ENCODE measurements at regions not wholly inside any gene's neighbourhood (a gene's known extent, or its start where the extent isn't known, plus 50 kb on each side); places are given as distances from the start of the nearest gene placed in this dataset.
"Not testable (repeated sequence)": the region's sequence is repeated elsewhere in the genome, so short reads cannot be mapped to it uniquely, and the experiment has no call there.

DNA sequence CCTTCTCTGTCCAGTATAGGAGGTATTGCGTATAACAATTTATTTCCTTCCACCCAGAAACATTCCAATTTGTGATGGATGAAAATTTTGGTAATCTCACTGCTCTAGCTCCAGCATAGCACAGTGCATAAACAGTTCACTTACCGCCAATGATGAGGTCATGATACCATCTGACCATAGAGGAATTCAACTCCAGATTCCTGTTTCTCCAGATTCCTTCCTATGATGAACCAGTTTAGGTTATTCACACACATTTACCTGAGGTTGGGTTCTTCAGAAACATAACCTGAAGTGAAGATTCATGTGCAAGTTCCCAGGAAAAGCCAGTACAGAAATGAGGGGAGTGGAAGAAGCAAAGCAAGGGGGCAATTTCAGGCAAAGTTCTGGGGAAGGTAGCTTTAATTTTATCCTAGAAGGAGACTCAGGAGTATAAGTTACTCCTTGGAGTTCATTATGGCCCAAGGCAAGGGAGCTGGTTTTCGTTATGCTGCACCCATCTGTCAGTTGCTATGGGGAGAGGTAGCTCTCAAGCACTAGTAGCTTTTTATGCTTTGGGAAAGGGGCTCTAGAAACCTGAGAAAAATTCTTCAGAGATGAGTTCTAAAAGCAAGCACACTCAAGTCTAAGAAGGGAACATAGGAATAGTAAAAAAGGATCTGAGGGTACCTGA is 121.6 kb downstream of the CASP12 start:
- no peak for DNase-seq (ENCODE audit: low read depth)

DNA sequence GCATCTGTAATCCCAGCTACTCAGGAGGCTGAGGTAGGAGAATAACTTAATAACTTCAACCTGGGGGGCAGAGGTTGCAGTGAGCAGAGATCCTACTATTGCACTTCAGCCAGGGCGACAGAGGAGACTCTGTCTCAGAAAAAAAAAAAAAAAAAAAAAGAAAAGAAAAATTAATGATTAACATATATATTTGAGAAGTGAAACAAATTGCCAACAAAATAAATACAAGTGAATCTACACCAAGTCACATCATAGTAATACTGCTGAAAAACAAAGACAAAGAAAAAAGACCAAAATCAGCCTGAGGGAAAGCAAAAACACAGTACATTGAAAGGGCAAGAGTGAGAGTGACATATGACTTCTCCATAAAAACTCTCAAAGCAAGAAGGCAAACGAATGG is 123.7 kb downstream of the CASP12 start:
- DNase-seq (ENCODE audit: low read depth) = no peak

DNA sequence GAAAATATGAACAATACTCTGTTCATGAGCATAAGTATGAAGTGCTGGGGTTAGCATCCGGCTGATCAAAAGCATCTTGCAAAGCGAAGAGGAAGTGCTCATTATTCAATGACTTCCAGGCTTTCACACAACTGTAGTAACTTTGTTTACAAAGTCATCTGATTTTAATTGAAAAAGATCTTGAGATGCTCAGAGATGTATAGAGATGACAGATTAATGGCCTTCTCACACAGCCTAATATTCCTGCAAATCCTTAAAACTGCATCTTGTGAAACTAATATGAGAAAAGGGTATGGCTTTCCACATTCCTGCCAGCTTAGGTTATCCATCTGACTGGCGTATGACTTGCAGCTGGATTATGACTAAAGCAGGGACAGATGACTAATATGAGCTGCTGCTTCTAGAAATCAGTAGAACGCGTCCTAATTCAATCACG is 125.4 kb downstream of the CASP12 start:
- DNase-seq (ENCODE audit: low read depth) = no peak

DNA sequence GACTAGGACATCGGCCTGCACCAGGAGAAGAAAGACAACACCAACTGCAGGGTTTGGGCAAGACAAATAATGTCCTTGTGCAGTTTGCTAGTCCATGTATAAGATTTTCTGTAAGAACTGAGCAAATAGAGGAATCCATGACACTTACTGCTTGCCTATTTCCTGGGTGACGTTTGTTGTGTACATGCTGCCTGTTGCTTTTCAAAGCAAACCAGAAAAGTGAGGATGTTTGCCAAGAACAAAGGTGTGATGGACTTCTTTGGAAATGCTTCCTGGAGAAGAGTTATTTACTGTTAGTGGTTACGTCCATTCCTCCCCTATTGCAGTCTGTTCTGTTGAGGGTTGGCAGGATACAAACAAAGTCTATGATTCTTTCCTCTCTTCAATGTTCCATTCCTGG is 126.5 kb downstream of the CASP12 start:
- DNase-seq (ENCODE audit: low read depth) = no peak

DNA sequence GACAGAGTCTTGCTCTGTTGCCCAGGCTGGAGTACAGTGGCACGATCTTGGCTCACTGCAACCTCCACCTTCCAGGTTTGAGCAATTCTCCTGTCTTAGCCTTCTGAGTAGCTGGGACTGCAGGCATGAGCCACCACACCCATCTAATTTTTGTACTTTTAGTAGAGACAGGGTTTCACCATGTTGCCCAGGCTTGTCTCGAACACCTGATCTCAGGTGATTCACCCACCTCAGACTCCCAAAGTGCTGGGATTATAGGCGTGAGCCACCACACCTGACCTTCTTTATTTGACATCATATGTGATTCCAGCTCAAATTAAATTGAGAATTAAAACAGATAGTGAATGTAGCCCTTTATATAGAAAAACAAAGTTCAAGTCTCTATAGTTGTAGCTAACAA is 127.2 kb downstream of the CASP12 start:
- DNase-seq (ENCODE audit: low read depth) = not testable (repeated sequence)

DNA sequence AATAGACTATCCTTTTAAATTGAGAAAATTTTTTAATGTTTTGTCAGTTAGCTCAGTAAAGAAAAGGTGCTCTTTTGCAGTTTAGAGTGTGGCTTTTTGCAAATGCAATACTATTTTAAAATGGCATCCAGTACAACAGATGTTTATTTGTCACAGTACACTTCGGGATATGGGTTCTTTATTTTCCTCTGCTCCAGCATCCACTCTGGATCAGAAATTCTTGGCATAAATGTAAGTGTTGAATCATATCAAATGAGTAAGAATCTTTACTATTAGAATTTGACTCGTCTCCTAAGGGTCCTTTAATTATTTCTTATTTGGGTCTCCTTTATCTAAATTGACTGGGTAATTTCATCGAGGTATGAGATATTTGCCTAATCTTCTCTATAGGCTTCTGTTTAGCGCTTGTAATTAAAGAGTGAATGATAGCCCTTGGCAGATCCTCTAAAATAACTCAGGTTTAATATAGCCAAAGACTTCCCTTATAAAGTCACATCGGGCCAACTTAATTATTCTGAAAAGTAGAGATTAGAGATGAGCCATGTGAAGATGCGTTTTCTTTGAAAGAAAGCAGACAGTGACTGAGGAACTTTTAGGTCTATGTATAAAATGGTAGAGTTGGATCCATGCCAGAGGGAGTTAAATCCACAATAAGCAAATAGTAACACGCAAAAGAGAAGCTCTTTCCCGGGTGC is 132.7 kb downstream of the CASP12 start:
- DNase-seq (ENCODE audit: low read depth) = no peak

DNA sequence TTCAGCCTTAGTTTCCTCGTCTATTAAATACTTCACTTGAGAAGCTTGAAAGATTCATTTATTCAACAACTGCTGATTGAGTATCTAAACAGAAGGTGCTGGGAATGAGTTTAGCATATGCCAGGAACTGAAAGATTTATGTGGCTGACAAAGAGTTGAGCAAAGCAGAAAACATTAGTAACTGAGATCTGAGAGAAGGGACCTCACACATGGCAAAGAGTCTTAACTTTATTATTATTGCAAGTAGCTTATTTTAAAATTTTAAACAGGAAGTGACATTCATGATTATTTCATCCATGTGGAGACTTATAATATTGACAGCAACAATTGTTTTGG is 133.6 kb downstream of the CASP12 start:
- no peak for DNase-seq (ENCODE audit: low read depth)

DNA sequence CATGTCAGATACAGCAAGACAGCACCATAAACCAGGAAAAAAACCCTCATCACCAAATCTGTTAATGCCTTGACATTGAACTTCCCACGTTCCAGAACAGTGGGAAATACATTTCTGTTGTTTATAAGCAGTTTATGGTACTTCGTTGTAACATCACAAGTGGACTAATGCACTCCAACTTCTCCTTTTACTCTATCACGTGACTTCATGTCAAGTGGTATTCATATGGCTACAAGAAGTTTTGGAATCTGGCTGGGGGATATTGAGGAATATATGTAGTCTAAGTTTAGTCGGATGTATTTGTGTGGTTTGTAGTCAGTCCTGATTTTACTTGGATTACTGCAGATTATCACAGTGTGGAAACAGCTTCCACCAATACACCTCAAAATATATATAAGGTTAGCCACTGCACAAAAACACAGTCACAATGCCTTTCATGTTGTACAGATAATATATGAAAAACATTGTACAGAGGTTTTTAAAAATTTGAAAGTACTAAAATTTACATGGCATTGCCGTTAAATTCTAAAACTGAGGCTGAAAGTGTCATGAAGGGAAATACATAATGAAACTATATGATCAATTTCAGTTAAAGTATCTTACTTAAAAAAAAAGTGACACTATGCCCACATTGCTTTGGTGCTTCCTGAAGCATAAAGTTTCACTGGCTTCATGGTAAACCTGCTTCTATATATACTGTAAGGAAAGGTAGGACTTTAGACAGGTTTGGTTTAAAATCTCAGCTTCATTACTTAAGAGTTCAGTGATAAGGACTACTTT is 134.1 kb downstream of the CASP12 start:
- no peak for DNase-seq (ENCODE audit: low read depth)

DNA sequence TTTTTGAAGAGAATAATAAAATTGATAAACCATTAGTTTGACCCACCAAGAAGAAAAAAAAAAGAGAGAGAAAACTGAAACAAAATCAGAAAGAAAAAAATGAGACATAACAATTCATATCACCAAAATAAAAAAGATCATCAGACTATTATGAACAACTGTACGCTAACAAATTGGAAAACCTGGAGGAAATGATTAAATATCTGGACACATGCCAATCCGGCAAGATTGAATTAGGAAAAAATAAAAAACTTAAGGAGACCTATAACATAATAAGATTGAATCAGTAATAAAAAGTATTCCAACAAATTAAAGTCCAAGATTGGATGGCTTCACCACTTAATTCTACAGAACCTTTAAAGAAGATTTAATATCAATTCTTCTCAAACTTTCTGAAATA is 136.7 kb downstream of the CASP12 start:
- DNase-seq (ENCODE audit: low read depth) = no peak

DNA sequence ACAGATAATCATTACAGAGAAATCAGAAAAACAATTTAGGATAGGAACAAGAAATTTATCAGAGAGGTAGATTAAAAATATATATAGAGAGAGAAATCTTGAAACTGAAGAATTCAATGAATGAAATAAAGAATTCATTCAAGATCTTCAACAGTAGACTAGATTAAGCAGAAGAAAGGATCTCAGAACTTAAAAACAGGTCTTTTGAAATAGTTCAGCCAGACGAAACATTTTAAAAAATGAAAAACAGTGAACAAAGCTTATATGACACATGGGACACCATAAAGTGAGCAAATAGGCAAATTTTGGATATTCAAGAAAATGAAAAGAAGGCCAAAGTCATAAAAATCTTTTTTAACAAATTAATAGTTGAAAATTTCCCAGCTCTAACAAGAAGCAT is 138.8 kb downstream of the CASP12 start:
- DNase-seq (ENCODE audit: low read depth) = no peak

DNA sequence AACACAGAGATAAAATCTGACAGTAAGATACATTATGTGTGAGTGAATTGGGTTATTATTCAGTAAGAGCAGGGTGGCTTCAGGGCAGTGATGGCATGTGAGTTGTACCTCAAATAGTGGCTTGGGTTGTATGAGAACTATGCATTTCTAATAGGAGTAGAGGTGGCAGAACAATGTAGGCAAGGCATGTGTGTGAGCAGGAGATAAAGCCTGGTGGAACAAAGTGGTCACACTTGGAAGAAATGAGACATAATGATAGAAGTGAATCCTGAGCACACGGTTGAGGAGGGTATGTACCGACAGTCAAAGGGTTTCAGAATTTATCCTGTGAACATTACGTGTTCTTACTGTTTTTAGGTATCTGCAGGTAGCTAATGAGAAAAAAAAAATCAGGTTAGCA is 159.3 kb downstream of the CASP12 start:
- DNase-seq (ENCODE audit: low read depth) = no peak

DNA sequence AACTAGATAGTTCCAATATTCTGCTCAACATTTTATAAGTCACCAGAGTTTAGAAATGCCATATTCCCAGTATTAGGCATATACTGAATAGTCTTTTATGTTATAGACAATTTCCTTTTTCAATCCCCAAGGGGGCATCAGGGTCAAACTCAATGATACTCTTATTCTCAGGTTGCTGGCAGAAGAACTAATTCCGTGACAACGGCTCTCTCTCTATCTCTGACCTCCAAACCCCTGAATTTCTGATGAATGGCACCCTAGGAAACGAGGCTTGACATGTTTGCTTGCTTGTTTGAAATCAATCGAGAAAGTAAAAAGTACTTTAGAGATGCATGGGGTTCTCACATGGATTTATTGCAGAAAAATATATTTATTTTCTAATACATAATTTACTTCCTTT is 160.1 kb downstream of the CASP12 start:
- DNase-seq (ENCODE audit: low read depth) = no peak

DNA sequence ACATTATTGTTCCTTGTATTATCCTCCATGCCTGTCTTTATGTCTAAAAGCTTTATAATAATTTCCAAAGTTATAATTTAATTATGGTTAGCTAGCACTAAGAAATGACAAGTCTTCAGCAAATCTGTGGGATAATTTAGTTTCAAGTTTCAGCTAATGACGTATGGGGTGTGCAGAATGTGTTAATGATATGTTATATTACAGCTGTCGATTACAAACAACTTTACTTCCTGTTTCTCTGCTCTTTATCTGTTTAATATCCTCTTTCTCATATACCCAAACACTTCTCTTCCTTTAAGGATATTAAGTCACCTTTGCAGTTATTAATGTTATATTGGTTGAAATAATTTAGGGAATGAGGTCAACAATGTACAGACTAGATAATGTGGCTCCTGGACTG is 161.8 kb downstream of the CASP12 start:
- no peak for DNase-seq (ENCODE audit: low read depth)

DNA sequence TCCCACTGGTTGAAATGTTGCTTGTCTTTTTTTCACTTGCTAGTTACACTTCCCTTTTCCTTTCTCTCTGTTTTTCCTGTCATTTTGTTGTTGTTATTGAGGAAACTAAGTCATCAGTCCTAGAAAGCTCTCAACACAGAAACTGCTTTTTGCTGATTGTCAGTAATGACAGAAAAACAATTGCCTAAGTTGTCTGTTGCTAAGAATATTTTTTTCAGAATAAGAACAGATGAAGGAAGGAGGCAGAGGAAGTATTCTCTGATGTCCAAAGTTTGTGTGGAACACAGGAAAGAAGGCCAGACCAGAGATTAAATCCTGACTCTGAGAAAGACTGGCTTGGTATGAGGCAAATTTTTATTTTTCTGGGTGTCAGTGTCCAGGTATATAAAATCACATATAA is 163.3 kb downstream of the CASP12 start:
- no peak for DNase-seq (ENCODE audit: low read depth)

DNA sequence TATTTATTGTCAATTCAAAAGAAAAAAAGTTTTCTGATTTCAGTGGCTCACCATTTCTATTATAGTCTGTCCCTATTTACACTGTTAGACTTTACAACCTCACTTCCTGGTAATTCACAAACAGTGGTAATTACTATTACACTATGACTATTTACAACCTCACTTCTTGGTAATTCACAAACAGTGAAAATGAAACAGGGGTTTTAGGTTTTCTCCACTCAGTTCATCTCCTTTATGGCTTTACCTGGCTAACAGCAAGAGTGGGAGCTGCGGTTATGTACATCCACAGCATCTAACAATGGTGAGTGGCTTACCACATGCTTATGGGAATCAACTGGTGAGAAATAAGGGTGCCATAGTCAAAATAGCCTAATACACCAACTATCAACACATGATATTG is 166.4 kb downstream of the CASP12 start:
- DNase-seq (ENCODE audit: low read depth) = no peak

DNA sequence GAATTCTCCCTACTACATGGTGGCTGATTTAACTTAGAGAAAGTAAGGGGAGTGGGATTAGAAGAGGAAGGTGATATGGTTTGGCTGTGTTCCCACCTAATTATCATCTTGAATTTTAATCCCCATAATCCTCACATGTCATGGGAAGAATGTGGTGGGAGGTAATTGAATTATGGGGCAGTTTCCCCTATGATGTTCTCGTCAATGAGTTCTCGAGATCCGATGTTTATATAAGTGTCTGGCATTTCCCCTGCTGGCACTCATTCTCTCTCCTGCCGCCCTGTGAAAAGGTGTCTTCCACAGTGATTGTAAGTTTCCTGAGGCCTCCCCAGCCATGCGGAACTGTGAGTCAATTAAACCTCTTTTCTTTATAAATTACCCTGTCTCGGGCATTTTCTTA is 169.3 kb downstream of the CASP12 start:
- no peak for DNase-seq (ENCODE audit: low read depth)

DNA sequence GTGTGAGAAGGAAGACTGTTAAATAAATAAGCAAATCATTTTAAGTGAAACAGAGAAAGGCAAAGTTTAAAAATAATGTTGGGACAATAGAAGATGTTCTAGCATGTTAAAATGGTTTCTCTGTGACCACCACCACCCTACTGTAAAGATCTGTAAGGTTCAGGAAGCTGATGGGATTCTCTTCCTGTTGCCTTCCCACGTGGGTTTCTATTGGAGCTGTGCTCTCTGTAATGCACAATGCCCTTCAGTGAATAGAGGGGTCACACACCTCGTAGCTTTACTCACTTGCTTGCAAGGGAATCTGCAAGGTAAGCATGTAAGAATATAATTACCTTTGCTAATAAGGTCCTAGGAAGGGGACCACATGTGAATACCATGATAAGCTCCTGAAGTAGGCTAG is 170.5 kb downstream of the CASP12 start:
- DNase-seq (ENCODE audit: low read depth) = no peak

DNA sequence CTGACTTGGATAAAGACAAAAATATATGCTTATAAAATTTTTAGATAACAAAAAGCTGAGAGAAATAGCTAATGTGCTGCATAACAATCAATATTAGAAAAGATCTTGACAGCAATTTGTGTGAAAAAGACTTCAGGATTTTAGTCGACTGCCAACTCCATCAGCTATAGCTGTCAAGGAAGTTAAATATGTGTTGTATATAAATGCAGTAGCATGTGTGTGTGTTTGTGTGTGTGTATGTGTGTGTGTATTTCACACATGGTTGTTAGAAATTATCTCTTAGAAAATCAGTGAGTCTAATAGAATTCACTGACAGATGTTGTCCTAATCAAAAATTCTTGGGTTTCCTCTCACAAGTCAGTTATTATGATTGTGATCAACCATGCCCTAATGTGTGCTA is 171.2 kb downstream of the CASP12 start:
- DNase-seq (ENCODE audit: low read depth) = no peak

DNA sequence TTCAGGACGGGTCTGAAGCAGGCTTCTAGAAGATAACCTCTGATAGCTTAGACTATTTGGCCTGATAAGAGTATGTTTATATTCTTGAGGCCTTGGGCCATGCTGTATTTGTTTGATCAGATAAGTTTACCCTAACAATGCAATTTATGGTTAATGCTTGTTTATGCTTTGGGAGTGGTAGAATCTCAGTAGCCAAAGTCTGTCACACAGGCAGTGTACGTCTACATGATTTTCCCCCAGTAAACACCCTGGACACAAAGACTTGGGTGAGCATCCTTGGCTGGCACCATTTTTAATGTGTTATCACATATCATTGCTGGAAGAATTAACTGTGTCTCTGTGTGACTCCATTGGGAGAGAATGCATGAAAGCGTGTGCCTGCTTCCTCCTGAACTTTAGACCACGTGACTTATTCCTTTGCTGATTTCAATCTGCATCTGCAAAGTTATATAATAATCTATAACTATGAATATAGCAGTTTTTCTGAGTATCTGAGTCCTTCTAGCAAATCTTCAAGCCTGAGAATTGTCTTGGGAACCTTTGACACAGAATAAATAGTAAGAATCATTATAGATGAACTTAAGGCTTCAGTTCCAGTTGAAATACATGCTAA is 172.4 kb downstream of the CASP12 start:
- DNase-seq (ENCODE audit: low read depth) = no peak

DNA sequence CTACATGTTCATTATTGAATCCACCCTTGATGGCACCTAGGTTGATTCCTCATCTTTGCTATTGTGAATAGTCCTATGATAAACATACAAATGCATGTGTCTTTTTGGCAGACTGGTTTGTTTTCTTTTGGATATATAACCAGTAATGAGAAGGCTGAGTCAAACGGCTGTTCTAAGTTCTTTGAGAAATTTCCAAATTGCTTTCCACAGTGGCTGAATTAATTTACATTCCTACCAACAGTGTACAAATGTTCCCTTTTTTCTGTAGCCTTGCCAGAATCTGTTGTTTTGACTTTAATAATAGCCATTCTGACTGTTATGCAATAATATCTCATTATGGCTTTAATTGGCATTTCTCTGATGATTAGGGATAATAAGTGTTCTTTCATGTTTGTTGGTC is 184.9 kb downstream of the CASP12 start:
- no peak for DNase-seq (ENCODE audit: low read depth)

DNA sequence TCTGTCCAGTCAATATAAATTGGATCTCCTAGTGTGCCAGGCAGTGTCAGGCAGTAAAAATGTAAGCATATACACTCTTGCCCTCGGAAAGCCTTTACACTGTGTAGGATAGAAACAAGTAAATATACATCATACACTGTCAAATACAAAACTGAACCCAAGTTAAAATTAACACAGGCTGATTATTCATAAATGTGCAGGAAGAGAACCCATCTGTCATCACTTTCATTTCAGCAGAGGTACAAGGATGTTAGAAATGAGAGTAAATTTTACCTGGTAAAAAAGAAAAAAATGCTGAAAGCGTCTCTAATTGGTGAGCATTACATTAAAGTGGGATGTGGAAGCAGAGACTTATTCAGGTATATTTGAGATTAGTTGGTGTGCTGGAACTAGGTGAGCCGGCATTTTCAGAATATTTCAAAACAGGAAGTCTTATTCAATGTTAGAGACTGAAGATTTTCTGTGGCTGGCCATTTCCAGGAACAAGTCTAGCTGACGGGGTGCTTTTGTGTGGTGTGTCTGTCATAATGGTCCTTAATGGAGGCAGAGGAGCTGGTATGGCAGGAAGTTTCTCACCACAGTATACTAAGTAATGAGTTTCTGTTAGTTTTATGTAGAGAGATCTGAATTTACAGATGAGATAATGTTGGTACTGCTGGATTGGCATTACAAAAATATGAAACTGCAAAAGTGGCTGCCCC is 192.6 kb downstream of the CASP12 start:
- DNase-seq (ENCODE audit: low read depth) = peak; percentile 21

DNA sequence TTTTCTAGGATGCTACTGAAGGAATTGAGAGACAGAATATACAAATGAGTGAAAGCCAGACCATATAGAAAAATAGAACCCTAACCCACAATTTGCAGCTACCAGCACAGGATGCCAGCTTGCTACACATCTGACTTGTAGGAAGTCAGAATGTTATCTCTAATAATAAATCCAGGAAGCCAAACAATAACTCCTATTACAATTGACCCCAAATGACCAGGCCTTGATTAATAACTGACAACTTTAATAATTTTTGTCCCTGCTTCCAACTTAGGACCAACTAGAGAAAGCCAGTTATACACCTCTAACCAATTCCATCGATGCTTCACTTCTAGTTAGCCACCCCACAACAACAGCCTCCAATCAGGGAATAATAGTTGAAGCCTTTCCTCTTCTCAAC is 193.4 kb downstream of the CASP12 start:
- DNase-seq (ENCODE audit: low read depth) = no peak
